ENCODE measurements at regions not wholly inside any gene's neighbourhood (a gene's known extent, or its start where the extent isn't known, plus 50 kb on each side); places are given as distances from the start of the nearest gene placed in this dataset.

GRCh38 chr13:21782736-21783135, 111.9 kb downstream of the FGF9 start:
- no peak for ATAC-seq (ENCODE audit: low read depth)
- H3K27ac ChIP-seq (ENCODE audit: poor library complexity, severe bottlenecking): no peak overlapping the region
- no peaks in the 10 kb centered on the region for H3K4me1 ChIP-seq (ENCODE audit: insufficient read depth, poor library complexity, severe bottlenecking)
- H3K4me3 ChIP-seq (ENCODE audit: severe bottlenecking): no peak overlapping the region
- no peaks in the 10 kb centered on the region for H3K9me3 ChIP-seq (ENCODE audit: severe bottlenecking)
- TF ChIP-seq CTCF (IDR thresholded peaks at IDR 0.05; ENCODE audit: poor library complexity, severe bottlenecking): no peak
- H3K27me3 ChIP-seq (ENCODE audit: insufficient read depth, poor library complexity, severe bottlenecking): no peaks in the 10 kb centered on the region
- H3K36me3 ChIP-seq (ENCODE audit: low read depth): no peaks in the 10 kb centered on the region
- no peak for DNase-seq (ENCODE audit: low spot score)

GRCh38 chr13:21785990-21786389, 115.1 kb downstream of the FGF9 start:
- no peak for DNase-seq (ENCODE audit: low spot score)
- no peak overlapping the region for H3K4me3 ChIP-seq (ENCODE audit: severe bottlenecking)
- H3K27me3 ChIP-seq (ENCODE audit: insufficient read depth, poor library complexity, severe bottlenecking): no peaks in the 10 kb centered on the region
- no peak overlapping the region for H3K27ac ChIP-seq (ENCODE audit: poor library complexity, severe bottlenecking)
- TF ChIP-seq CTCF (IDR thresholded peaks at IDR 0.05; ENCODE audit: poor library complexity, severe bottlenecking): no peak
- no peak for ATAC-seq (ENCODE audit: low read depth)
- H3K36me3 ChIP-seq (ENCODE audit: low read depth): no peaks in the 10 kb centered on the region
- H3K9me3 ChIP-seq (ENCODE audit: severe bottlenecking): no peaks in the 10 kb centered on the region
- no peaks in the 10 kb centered on the region for H3K4me1 ChIP-seq (ENCODE audit: insufficient read depth, poor library complexity, severe bottlenecking)

GRCh38 chr13:21796066-21796465, 125.2 kb downstream of the FGF9 start:
- Histone ChIP-seq H3K9me3 (ENCODE audit: severe bottlenecking) (no peaks in the 10 kb centered on the region), H3K36me3 (ENCODE audit: low read depth) (no peaks in the 10 kb centered on the region), H3K27me3 (ENCODE audit: insufficient read depth, poor library complexity, severe bottlenecking) (no peaks in the 10 kb centered on the region), H3K27ac (ENCODE audit: poor library complexity, severe bottlenecking) (no peak overlapping the region), H3K4me3 (ENCODE audit: severe bottlenecking) (no peak overlapping the region), H3K4me1 (ENCODE audit: insufficient read depth, poor library complexity, severe bottlenecking) (peaks cover 4% of the 10 kb centered on the region)
- no peak for TF ChIP-seq CTCF (IDR thresholded peaks at IDR 0.05; ENCODE audit: poor library complexity, severe bottlenecking)
- DNase-seq (ENCODE audit: low spot score) (no peak), ATAC-seq (ENCODE audit: low read depth) (no peak)

- Histone ChIP-seq H3K4me3 (ENCODE audit: severe bottlenecking) (no peak overlapping the region), H3K9me3 (ENCODE audit: severe bottlenecking) (no peaks in the 10 kb centered on the region), H3K27ac (ENCODE audit: poor library complexity, severe bottlenecking) (no peak overlapping the region), H3K4me1 (ENCODE audit: insufficient read depth, poor library complexity, severe bottlenecking) (peaks cover 9% of the 10 kb centered on the region), H3K36me3 (ENCODE audit: low read depth) (no peaks in the 10 kb centered on the region), H3K27me3 (ENCODE audit: insufficient read depth, poor library complexity, severe bottlenecking) (no peaks in the 10 kb centered on the region)
- DNase-seq (ENCODE audit: low spot score) (no peak), ATAC-seq (ENCODE audit: low read depth) (no peak)
- no peak for TF ChIP-seq CTCF (IDR thresholded peaks at IDR 0.05; ENCODE audit: poor library complexity, severe bottlenecking)
Measured at GRCh38 chr13:21796775-21797514, 126.1 kb downstream of the FGF9 start.

GRCh38 chr13:21797736-21798135, 126.9 kb downstream of the FGF9 start:
- no peak for DNase-seq (ENCODE audit: low spot score)
- ATAC-seq (ENCODE audit: low read depth): no peak
- Histone ChIP-seq H3K4me3 (ENCODE audit: severe bottlenecking) (no peak overlapping the region), H3K36me3 (ENCODE audit: low read depth) (no peaks in the 10 kb centered on the region), H3K4me1 (ENCODE audit: insufficient read depth, poor library complexity, severe bottlenecking) (peaks cover 9% of the 10 kb centered on the region), H3K27me3 (ENCODE audit: insufficient read depth, poor library complexity, severe bottlenecking) (no peaks in the 10 kb centered on the region), H3K27ac (ENCODE audit: poor library complexity, severe bottlenecking) (no peak overlapping the region), H3K9me3 (ENCODE audit: severe bottlenecking) (no peaks in the 10 kb centered on the region)
- TF ChIP-seq CTCF (IDR thresholded peaks at IDR 0.05; ENCODE audit: poor library complexity, severe bottlenecking): no peak
